Astrocyte (in vitro differentiated cells and primary cell): ENCODE measurements at regions not wholly inside any gene's neighbourhood (a gene's known extent, or its start where the extent isn't known, plus 50 kb on each side); places are given as distances from the start of the nearest gene placed in this dataset.

Experiments
- DNase-seq: peaks from one replicate; pipeline ENCODE4 v3.0.0-alpha.2; 2010; ENCODE audit warnings: low read depth
- FAIRE-seq: peaks from 2 replicates; lab custom pipeline; 2011; peaks lifted over from hg19 to GRCh38; lab: Jason Lieb, UNC
- H2AFZ ChIP-seq: 2 replicates; pipeline ENCODE4 v1.6.0; 2012; ENCODE audit warnings: low read depth, low read length, inconsistent platforms
- H3K27ac ChIP-seq: 2 replicates; pipeline ENCODE4 v1.5.1; 2011; ENCODE audit warnings: low read depth, low read length, inconsistent platforms
- H3K27me3 ChIP-seq: 2 replicates; pipeline ENCODE4 v1.6.0; 2011; ENCODE audit warnings: low read length, inconsistent platforms; ENCODE audit not compliant: insufficient read depth
- H3K36me3 ChIP-seq: 2 replicates; pipeline ENCODE4 v1.5.1; 2011; ENCODE audit warnings: low read length, inconsistent platforms; ENCODE audit not compliant: insufficient read depth
- H3K4me1 ChIP-seq: 2 replicates; pipeline ENCODE4 v1.5.1; 2011; ENCODE audit warnings: low read length, inconsistent platforms; ENCODE audit not compliant: insufficient read depth
- H3K4me2 ChIP-seq: 2 replicates; pipeline ENCODE4 v1.6.0; 2012; ENCODE audit warnings: low read length, inconsistent platforms
- H3K4me3 ChIP-seq: 2 replicates; pipeline ENCODE4 v1.5.1; 2011; ENCODE audit warnings: low read depth, mild to moderate bottlenecking, low read length, inconsistent platforms; ENCODE audit not compliant: insufficient read depth
- H3K79me2 ChIP-seq: 2 replicates; pipeline ENCODE4 v1.6.0; 2012; ENCODE audit warnings: mild to moderate bottlenecking, low read length, inconsistent platforms; ENCODE audit not compliant: insufficient read depth
- H3K9ac ChIP-seq: 2 replicates; pipeline ENCODE4 v1.6.0; 2012; ENCODE audit warnings: mild to moderate bottlenecking, low read length, inconsistent platforms
- H3K9me3 ChIP-seq: 2 replicates; pipeline ENCODE4 v1.5.1; 2012; ENCODE audit warnings: low read depth, mild to moderate bottlenecking, low read length, inconsistent platforms; ENCODE audit not compliant: insufficient read depth
- H4K20me1 ChIP-seq: 2 replicates; pipeline ENCODE4 v1.6.0; 2012; ENCODE audit warnings: low read length, inconsistent platforms; ENCODE audit not compliant: insufficient read depth
- H3K27ac Mint-ChIP-seq: one replicate; pipeline ENCODE4 v1.8.0; 2021; ENCODE audit warnings: mild to moderate bottlenecking, mixed read lengths; ENCODE audit not compliant: unreplicated experiment
- H3K27me3 Mint-ChIP-seq: one replicate; pipeline ENCODE4 v1.8.0; 2021; ENCODE audit warnings: low read depth, mixed read lengths; ENCODE audit not compliant: unreplicated experiment
- H3K36me3 Mint-ChIP-seq: one replicate; pipeline ENCODE4 v1.8.0; 2021; ENCODE audit warnings: low read depth, mixed read lengths; ENCODE audit not compliant: unreplicated experiment
- H3K4me1 Mint-ChIP-seq: one replicate; pipeline ENCODE4 v1.8.0; 2021; ENCODE audit warnings: low read depth, mixed read lengths; ENCODE audit not compliant: unreplicated experiment
- H3K4me3 Mint-ChIP-seq: one replicate; pipeline ENCODE4 v1.8.0; 2021; ENCODE audit warnings: mild to moderate bottlenecking, moderate library complexity, mixed read lengths; ENCODE audit not compliant: unreplicated experiment
- H3K9me3 Mint-ChIP-seq: one replicate; pipeline ENCODE4 v1.8.0; 2021; ENCODE audit warnings: mild to moderate bottlenecking, mixed read lengths; ENCODE audit not compliant: unreplicated experiment
- EZH2 ChIP-seq: IDR thresholded peaks from 2 replicates; pipeline ENCODE4 v1.6.1; 2012; ENCODE audit warnings: mild to moderate bottlenecking, low read length, inconsistent platforms; ENCODE audit not compliant: insufficient read depth
- TF ChIP-seq, protein P1 (sequence below): IDR thresholded peaks from 2 replicates; pipeline ENCODE4 v1.5.1; 2011; ENCODE audit warnings: low read depth, mild to moderate bottlenecking, inconsistent platforms, low read length, moderate library complexity; ENCODE audit not compliant: insufficient read depth

DNA sequence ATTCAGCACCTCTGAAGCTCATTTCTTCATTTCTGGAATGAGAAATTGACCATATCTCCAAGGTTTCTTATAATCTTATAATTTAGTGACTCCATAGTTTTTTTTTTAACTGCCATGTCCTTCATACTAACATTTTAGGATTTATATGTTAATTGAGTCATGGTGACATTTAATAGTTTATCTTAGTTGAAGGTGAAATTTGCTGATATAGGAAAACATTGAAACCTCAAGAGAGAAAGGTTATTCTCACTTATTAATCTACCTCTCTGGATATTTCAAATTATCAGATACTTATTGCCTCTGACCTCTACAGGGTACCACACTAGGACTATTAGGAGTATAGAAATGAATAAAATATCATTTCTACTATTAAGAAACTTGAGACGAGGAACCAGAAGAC, 499.0 kb downstream of the NUP35 start:
- Histone ChIP-seq H3K9me3 (no peaks in the 10 kb centered on the region), H3K4me3 (no peak overlapping the region), H2AFZ (no peak overlapping the region), H3K27me3 (no peaks in the 10 kb centered on the region), H3K4me1 (no peaks in the 10 kb centered on the region), H3K79me2 (no peaks in the 10 kb centered on the region), H3K4me2 (no peak overlapping the region), H4K20me1 (no peaks in the 10 kb centered on the region), H3K36me3 (no peaks in the 10 kb centered on the region), H3K9ac (no peak overlapping the region), H3K27ac (no peak overlapping the region)
- Mint-ChIP-seq H3K27me3 (no peaks in the 10 kb centered on the region), H3K9me3 (peaks cover 2% of the 10 kb centered on the region), H3K4me3 (no peak overlapping the region), H3K27ac (no peak overlapping the region), H3K36me3 (no peaks in the 10 kb centered on the region), H3K4me1 (no peaks in the 10 kb centered on the region)
- TF ChIP-seq, protein P1, sequence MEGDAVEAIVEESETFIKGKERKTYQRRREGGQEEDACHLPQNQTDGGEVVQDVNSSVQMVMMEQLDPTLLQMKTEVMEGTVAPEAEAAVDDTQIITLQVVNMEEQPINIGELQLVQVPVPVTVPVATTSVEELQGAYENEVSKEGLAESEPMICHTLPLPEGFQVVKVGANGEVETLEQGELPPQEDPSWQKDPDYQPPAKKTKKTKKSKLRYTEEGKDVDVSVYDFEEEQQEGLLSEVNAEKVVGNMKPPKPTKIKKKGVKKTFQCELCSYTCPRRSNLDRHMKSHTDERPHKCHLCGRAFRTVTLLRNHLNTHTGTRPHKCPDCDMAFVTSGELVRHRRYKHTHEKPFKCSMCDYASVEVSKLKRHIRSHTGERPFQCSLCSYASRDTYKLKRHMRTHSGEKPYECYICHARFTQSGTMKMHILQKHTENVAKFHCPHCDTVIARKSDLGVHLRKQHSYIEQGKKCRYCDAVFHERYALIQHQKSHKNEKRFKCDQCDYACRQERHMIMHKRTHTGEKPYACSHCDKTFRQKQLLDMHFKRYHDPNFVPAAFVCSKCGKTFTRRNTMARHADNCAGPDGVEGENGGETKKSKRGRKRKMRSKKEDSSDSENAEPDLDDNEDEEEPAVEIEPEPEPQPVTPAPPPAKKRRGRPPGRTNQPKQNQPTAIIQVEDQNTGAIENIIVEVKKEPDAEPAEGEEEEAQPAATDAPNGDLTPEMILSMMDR: no peak
- no peak for TF ChIP-seq EZH2
- DNase-seq (no peak), FAIRE-seq (no peak)

DNA sequence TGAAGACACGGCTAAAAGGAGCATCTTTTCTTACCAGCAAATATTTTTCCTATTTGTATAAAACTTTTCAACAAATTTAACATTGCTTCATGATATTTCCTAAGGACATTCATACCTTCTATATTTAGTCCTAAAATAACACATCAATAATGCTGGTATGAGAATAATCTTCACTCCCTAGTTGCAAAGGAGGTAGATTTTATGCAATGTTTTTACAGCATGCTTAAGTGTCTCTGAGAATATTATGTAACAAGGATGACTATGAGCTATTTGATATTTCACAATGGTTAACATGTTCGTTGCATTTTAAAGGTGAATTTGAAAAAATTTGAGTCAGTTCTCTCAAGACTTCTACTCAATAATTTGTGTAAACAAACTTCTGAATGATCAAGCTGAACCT, 506.7 kb downstream of the NUP35 start:
- Mint-ChIP-seq H3K4me3 (no peak overlapping the region), H3K27ac (no peak overlapping the region), H3K9me3 (no peaks in the 10 kb centered on the region), H3K36me3 (no peaks in the 10 kb centered on the region), H3K4me1 (no peaks in the 10 kb centered on the region), H3K27me3 (no peaks in the 10 kb centered on the region)
- Histone ChIP-seq H3K79me2 (no peaks in the 10 kb centered on the region), H3K36me3 (no peaks in the 10 kb centered on the region), H3K4me2 (no peak overlapping the region), H3K27me3 (no peaks in the 10 kb centered on the region), H2AFZ (no peak overlapping the region), H3K9ac (no peak overlapping the region), H3K4me1 (no peaks in the 10 kb centered on the region), H3K27ac (no peak overlapping the region), H3K4me3 (no peak overlapping the region), H3K9me3 (no peaks in the 10 kb centered on the region), H4K20me1 (no peaks in the 10 kb centered on the region)
- FAIRE-seq: no peak
- TF ChIP-seq EZH2: no peak
- TF ChIP-seq, protein P1: no peak
- no peak for DNase-seq

DNA sequence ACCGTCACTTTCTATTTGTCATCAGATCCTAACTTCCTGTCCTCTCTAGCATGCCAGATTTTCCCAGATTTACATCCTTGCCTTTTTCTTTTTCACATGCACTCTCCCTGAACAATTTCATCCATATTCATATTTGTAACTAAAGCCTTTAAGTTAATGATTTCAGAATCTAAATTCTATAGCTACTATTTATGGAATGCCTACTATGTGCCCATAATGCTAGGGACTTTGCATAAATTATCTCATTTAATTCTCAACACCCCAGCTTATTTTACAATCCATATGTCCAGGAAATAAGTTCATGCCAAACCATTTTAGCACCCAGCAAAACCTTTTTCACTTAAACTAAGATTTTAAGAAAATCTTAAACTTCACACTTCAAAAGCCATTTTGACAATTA, 531.9 kb downstream of the NUP35 start:
- Mint-ChIP-seq H3K27me3 (no peaks in the 10 kb centered on the region), H3K4me1 (no peaks in the 10 kb centered on the region), H3K36me3 (no peaks in the 10 kb centered on the region), H3K4me3 (no peak overlapping the region), H3K27ac (no peak overlapping the region), H3K9me3 (no peaks in the 10 kb centered on the region)
- no peak overlapping the region for H3K4me2 ChIP-seq
- H4K20me1 ChIP-seq: no peaks in the 10 kb centered on the region
- H2AFZ ChIP-seq: no peak overlapping the region
- H3K4me1 ChIP-seq: no peaks in the 10 kb centered on the region
- H3K9ac ChIP-seq: no peak overlapping the region
- DNase-seq (no peak), FAIRE-seq (no peak)
- H3K27me3 ChIP-seq: no peaks in the 10 kb centered on the region
- H3K79me2 ChIP-seq: no peaks in the 10 kb centered on the region
- TF ChIP-seq, protein P1: no peak
- TF ChIP-seq EZH2: no peak
- H3K4me3 ChIP-seq: no peak overlapping the region
- no peaks in the 10 kb centered on the region for H3K9me3 ChIP-seq
- no peaks in the 10 kb centered on the region for H3K36me3 ChIP-seq
- no peak overlapping the region for H3K27ac ChIP-seq
